ENCODE measurements at regions not wholly inside any gene's neighbourhood (a gene's known extent, or its start where the extent isn't known, plus 50 kb on each side); places are given as distances from the start of the nearest gene placed in this dataset.
A peak's percentile ranks its signal among the peaks of the same experiment; 100 is the strongest.
"Not testable (repeated sequence)": the region's sequence is repeated elsewhere in the genome, so short reads cannot be mapped to it uniquely, and the experiment has no call there.

DNA sequence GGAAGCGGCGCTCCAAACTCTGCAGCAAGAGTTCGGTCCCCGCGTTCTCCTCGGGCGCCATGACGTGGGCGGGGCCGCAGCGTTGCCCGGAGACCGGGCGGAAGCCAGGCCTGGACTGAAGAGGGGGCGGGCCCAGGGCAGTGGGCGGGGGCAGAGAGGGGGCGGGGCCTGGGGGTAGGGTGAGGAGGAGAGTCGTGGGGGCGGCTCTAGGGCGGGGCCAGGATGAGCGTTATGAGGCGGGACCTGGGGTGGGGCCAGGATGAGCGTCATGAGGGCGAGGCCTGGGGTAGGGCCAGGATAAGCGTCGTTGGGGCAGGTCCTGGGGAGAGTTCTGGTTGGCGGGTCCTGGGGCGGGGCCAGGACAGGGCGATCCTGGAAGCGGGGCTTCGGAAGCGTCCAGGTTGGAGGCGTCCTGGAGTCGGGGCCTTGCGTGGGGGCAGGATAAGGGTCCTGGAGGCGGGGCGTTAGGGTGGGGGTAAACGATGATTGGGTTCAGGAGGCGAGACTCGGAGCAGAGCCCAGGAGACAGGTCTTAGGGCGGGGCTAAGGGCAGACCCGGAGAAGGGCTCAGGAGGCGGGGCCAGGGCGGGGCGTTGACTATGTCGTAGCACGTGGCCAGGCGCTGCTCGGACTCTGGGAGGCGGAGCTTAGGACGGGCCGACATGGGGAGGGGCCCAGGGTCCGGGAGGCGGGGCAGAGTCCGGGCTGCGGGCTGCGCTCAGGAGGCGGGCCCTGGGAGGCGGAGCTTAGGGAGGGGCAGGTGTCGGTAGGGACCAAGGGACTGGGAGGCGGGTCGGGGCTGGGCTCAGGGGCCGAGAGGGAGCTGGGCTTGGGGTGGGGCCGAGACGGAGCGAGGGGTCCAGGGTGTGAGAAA is 131.1 kb upstream of the ALDH3B2 start:
- TF ChIP-seq POLR2A (IDR thresholded peaks at IDR 0.05) = peak in 1 of 2 donors; percentile 12
- H3K4me1 ChIP-seq; H3K9me3 ChIP-seq; intact Hi-C loops (cut with DNase I); H3K27me3 ChIP-seq; H3K36me3 ChIP-seq: not testable (repeated sequence)
- peak overlapping the region; percentile 78 to 80 for H3K4me3 ChIP-seq
- H3K27ac ChIP-seq = peak overlapping the region; percentile 86
- DNase-seq (ENCODE audit: extremely low spot score in 2 of 2) = peak; percentile 98 to 99

DNA sequence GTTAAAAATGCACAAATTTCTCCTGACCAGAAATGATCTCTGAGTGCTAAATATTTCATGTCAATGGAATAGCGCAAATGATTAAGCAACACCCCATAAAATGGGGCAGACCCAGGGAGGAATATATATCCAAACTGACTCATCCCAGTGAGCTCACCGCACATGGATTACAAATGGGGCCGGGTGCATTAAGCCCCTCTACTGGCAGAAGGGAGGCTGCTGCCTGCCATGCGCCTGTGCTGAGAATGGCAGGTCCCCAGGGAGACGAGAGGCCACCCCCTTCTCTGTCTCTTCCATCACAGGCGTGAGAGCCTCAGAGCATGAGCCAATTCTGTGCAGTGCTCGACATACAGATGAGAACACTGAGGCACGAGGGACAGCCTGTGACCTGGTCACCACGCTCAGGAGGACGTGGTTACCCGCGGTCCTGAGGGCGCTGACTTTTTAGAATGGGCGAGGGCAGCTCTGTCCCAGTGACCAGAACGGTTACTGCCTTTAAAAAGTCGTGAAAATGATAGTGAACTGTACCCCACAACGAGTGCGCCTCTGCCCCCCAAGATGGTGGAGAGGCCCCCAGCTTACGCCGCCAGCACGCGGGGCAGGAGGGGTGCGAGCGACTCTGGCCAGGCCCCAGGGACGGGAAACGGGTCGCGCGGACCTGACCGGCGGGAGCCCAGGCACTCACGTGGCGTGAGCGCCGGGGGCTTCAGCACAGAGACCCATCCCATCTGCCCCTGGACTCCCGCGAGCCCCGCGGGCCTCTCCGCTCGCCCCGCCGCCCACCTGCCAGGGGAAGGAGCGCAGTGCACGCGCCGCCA is 130.2 kb upstream of the ALDH3B2 start:
- Histone ChIP-seq H3K27ac (peak overlapping the region; percentile 86), H3K4me3 (peak overlapping the region; percentile 78 to 80)
- H3K4me1 ChIP-seq; H3K9me3 ChIP-seq; DNase-seq (ENCODE audit: extremely low spot score in 2 of 2); H3K36me3 ChIP-seq; intact Hi-C loops (cut with DNase I); H3K27me3 ChIP-seq: not testable (repeated sequence)
- TF ChIP-seq POLR2AphosphoS5 (IDR thresholded peaks at IDR 0.05; ENCODE audit: insufficient read depth in 1 of 2, low read depth in 1 of 2) = peak in 1 of 2 donors; percentile 68

- H3K27ac ChIP-seq = peak overlapping the region; percentile 86
- H3K27me3 ChIP-seq; H3K4me3 ChIP-seq; DNase-seq (ENCODE audit: extremely low spot score in 2 of 2); H3K36me3 ChIP-seq; H3K9me3 ChIP-seq; intact Hi-C loops (cut with DNase I); H3K4me1 ChIP-seq: not testable (repeated sequence)
These were observed 129.1 kb upstream of the ALDH3B2 start for GRCh38 chr11:67803519-67803918.

DNA sequence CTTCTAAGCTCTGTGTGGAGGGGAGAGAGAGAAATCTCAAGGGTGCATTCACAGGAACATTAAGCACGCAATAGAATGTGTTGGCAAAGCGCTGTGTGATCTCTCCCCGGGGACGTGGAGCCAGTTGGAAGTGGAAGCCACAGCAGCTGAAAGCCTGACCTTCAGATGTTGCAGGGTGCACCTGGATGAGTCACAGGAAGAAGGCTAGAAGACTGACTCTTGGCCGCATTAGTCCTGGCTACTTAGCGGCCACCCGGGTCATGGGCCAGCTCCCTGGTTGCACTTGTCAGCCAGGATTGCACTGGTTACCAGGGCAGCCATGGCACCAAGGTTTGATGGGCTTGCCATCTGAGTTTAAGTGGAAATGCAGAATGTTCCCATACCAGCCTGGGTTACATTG is 128.6 kb upstream of the ALDH3B2 start:
- H3K9me3 ChIP-seq; H3K27me3 ChIP-seq; intact Hi-C loops (cut with DNase I); H3K36me3 ChIP-seq; H3K4me1 ChIP-seq; H3K27ac ChIP-seq; DNase-seq (ENCODE audit: extremely low spot score in 2 of 2); H3K4me3 ChIP-seq: not testable (repeated sequence)

- DNase-seq (ENCODE audit: extremely low spot score in 2 of 2); H3K9me3 ChIP-seq; intact Hi-C loops (cut with DNase I); H3K27ac ChIP-seq; H3K4me1 ChIP-seq; H3K4me3 ChIP-seq; H3K36me3 ChIP-seq; H3K27me3 ChIP-seq: not testable (repeated sequence)
These were observed 128.2 kb upstream of the ALDH3B2 start for GRCh38 chr11:67802623-67803022.

- H3K27me3 ChIP-seq; H3K27ac ChIP-seq; intact Hi-C loops (cut with DNase I); DNase-seq (ENCODE audit: extremely low spot score in 2 of 2); H3K9me3 ChIP-seq; H3K36me3 ChIP-seq; H3K4me3 ChIP-seq; H3K4me1 ChIP-seq: not testable (repeated sequence)
These were observed 127.0 kb upstream of the ALDH3B2 start for GRCh38 chr11:67801397-67801796.

GRCh38 chr11:67800591-67800990 is 126.2 kb upstream of the ALDH3B2 start:
- H3K9me3 ChIP-seq; H3K4me1 ChIP-seq; DNase-seq (ENCODE audit: extremely low spot score in 2 of 2); H3K27ac ChIP-seq; intact Hi-C loops (cut with DNase I); H3K27me3 ChIP-seq; H3K4me3 ChIP-seq; H3K36me3 ChIP-seq: not testable (repeated sequence)

- H3K9me3 ChIP-seq; H3K27ac ChIP-seq; H3K4me3 ChIP-seq; H3K36me3 ChIP-seq; H3K27me3 ChIP-seq; intact Hi-C loops (cut with DNase I); H3K4me1 ChIP-seq; DNase-seq (ENCODE audit: extremely low spot score in 2 of 2): not testable (repeated sequence)
- TF ChIP-seq, protein P1, sequence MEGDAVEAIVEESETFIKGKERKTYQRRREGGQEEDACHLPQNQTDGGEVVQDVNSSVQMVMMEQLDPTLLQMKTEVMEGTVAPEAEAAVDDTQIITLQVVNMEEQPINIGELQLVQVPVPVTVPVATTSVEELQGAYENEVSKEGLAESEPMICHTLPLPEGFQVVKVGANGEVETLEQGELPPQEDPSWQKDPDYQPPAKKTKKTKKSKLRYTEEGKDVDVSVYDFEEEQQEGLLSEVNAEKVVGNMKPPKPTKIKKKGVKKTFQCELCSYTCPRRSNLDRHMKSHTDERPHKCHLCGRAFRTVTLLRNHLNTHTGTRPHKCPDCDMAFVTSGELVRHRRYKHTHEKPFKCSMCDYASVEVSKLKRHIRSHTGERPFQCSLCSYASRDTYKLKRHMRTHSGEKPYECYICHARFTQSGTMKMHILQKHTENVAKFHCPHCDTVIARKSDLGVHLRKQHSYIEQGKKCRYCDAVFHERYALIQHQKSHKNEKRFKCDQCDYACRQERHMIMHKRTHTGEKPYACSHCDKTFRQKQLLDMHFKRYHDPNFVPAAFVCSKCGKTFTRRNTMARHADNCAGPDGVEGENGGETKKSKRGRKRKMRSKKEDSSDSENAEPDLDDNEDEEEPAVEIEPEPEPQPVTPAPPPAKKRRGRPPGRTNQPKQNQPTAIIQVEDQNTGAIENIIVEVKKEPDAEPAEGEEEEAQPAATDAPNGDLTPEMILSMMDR (IDR thresholded peaks at IDR 0.05) = peak in 1 of 3 experiments; percentile 45
These were observed 125.4 kb upstream of the ALDH3B2 start for GRCh38 chr11:67799808-67800207.

- H3K36me3 ChIP-seq; H3K4me3 ChIP-seq; DNase-seq (ENCODE audit: extremely low spot score in 2 of 2); H3K27me3 ChIP-seq; H3K9me3 ChIP-seq; H3K27ac ChIP-seq; intact Hi-C loops (cut with DNase I); H3K4me1 ChIP-seq: not testable (repeated sequence)
These were observed 123.5 kb upstream of the ALDH3B2 start for GRCh38 chr11:67797726-67798521.
